ENCODE measurements at regions not wholly inside any gene's neighbourhood (a gene's known extent, or its start where the extent isn't known, plus 50 kb on each side); places are given as distances from the start of the nearest gene placed in this dataset.
A peak's percentile ranks its signal among the peaks of the same experiment; 100 is the strongest.

DNA sequence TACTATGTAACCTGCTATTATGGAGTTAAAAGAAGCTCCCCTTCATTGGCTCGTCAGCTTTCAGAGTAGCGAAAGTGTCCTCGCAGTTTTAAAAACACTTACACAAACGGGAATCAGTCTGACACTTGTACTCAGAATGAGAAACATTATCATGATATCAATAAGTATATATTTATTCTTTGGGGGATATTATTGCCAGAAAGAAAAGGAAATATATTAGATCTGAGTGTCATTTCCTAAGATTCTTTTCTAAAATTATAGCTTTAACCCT lies 584.5 kb downstream of the ZEB2 start:
- Histone ChIP-seq H2AFZ (replicated peaks) (no peak overlapping the region), H3K36me3 (no peaks in the 10 kb centered on the region), H3K9me3 (ENCODE audit: low read depth) (no peaks in the 10 kb centered on the region), H4K20me1 (ENCODE audit: low read depth) (no peaks in the 10 kb centered on the region), H3F3A (ENCODE audit: low read depth) (peaks cover 52% of the 10 kb centered on the region), H3K4me3 (no peak overlapping the region), H3K27me3 (peaks cover 8% of the 10 kb centered on the region), H3K9ac (no peak overlapping the region), H3K79me2 (ENCODE audit: low read depth) (no peaks in the 10 kb centered on the region), H3K4me2 (no peak overlapping the region), H3K27ac (no peak overlapping the region), H3K4me1 (peaks cover 81% of the 10 kb centered on the region)
- Mint-ChIP-seq H3K27me3 (ENCODE audit: insufficient read depth, low read depth) (peaks cover 11% of the 10 kb centered on the region), H3K4me1 (peaks cover 35% of the 10 kb centered on the region), H3K4me3 (no peak overlapping the region), H3K36me3 (no peaks in the 10 kb centered on the region), H3K9me3 (no peaks in the 10 kb centered on the region), H3K27ac (no peak overlapping the region)
- TF ChIP-seq CTCF (IDR thresholded peaks at IDR 0.05): no peak
- no peak for TF ChIP-seq EZH2 (IDR thresholded peaks at IDR 0.05)
- TF ChIP-seq EZH2phosphoT487 (IDR thresholded peaks at IDR 0.05): no peak
- DNase-seq (ENCODE audit: low spot score): no peak

- H3K4me3 Mint-ChIP-seq: no peak overlapping the region
- H4K20me1 ChIP-seq (ENCODE audit: low read depth): no peaks in the 10 kb centered on the region
- TF ChIP-seq EZH2 (IDR thresholded peaks at IDR 0.05): no peak
- no peak for TF ChIP-seq EZH2phosphoT487 (IDR thresholded peaks at IDR 0.05)
- TF ChIP-seq CTCF (IDR thresholded peaks at IDR 0.05): no peak
- H3F3A ChIP-seq (ENCODE audit: low read depth): peaks cover 52% of the 10 kb centered on the region
- peaks cover 75% of the 10 kb centered on the region for H3K4me1 ChIP-seq
- no peaks in the 10 kb centered on the region for H3K79me2 ChIP-seq (ENCODE audit: low read depth)
- peak overlapping the region; percentile 32 for H3K4me2 ChIP-seq
- H3K36me3 Mint-ChIP-seq: no peaks in the 10 kb centered on the region
- H3K27me3 ChIP-seq: peaks cover 8% of the 10 kb centered on the region
- no peak overlapping the region for H3K4me3 ChIP-seq
- peak overlapping the region; percentile 81 for H3K27ac ChIP-seq
- no peaks in the 10 kb centered on the region for H3K36me3 ChIP-seq
- no peak overlapping the region for H2AFZ ChIP-seq (replicated peaks)
- peaks cover 11% of the 10 kb centered on the region for H3K27me3 Mint-ChIP-seq (ENCODE audit: insufficient read depth, low read depth)
- H3K9me3 ChIP-seq (ENCODE audit: low read depth): no peaks in the 10 kb centered on the region
- no peak for DNase-seq (ENCODE audit: low spot score)
- H3K9ac ChIP-seq: no peak overlapping the region
- no peaks in the 10 kb centered on the region for H3K9me3 Mint-ChIP-seq
- H3K4me1 Mint-ChIP-seq: peaks cover 32% of the 10 kb centered on the region
- H3K27ac Mint-ChIP-seq: no peak overlapping the region
Measured at GRCh38 chr2:143934626-143935481, 585.1 kb downstream of the ZEB2 start.

DNA sequence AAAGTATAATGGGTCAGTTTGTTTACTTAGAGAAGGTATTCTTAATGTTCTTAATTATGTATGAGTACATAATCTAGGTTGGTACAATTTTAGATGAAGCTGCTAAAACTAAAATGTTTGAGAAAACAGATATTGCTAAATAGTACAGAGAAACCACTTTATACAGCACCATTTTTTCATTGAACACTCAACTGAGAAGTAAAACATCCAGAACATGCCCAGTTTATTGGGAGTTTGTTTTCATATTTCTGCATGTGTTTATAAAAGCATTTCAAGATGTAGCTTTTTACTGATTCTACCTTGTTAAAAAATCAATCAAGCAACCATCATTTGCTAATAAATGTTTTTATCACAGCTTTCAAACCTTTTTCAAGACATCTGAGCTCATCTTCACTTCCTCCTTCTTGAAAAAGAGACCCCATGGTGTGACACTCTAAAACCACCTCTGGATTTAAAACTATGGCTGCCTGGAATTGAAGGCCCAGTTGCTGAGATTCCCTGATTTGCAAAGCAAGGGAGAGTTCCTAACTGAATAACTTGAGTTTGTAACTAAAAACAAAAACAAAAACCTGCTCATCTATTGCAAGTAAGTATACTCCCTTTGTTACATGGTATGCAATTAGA lies 585.9 kb downstream of the ZEB2 start:
- Mint-ChIP-seq H3K36me3 (no peaks in the 10 kb centered on the region), H3K9me3 (no peaks in the 10 kb centered on the region), H3K4me1 (peaks cover 27% of the 10 kb centered on the region), H3K4me3 (no peak overlapping the region), H3K27ac (no peak overlapping the region), H3K27me3 (ENCODE audit: insufficient read depth, low read depth) (peaks cover 11% of the 10 kb centered on the region)
- no peaks in the 10 kb centered on the region for H4K20me1 ChIP-seq (ENCODE audit: low read depth)
- H2AFZ ChIP-seq (replicated peaks): no peak overlapping the region
- DNase-seq (ENCODE audit: low spot score): peak; percentile 41
- H3K4me1 ChIP-seq: peaks cover 69% of the 10 kb centered on the region
- H3K4me2 ChIP-seq: peak overlapping the region; percentile 32
- H3K9ac ChIP-seq: no peak overlapping the region
- H3K9me3 ChIP-seq (ENCODE audit: low read depth): no peaks in the 10 kb centered on the region
- no peak overlapping the region for H3K4me3 ChIP-seq
- peaks cover 8% of the 10 kb centered on the region for H3K27me3 ChIP-seq
- H3K27ac ChIP-seq: peak overlapping the region; percentile 81
- peaks cover 48% of the 10 kb centered on the region for H3F3A ChIP-seq (ENCODE audit: low read depth)
- no peaks in the 10 kb centered on the region for H3K79me2 ChIP-seq (ENCODE audit: low read depth)
- no peaks in the 10 kb centered on the region for H3K36me3 ChIP-seq
- TF ChIP-seq CTCF (IDR thresholded peaks at IDR 0.05) (no peak), EZH2phosphoT487 (IDR thresholded peaks at IDR 0.05) (no peak), EZH2 (IDR thresholded peaks at IDR 0.05) (no peak)

Measured in neural progenitor cell (in vitro differentiated cells).